Uterus (tissue), 2 donors: ENCODE measurements at regions not wholly inside any gene's neighbourhood (a gene's known extent, or its start where the extent isn't known, plus 50 kb on each side); places are given as distances from the start of the nearest gene placed in this dataset.

ENCODE experiments used
- POLR2A ChIP-seq, 2 donors: fragments of 450-650 bp; IDR thresholded peaks; one replicate each; pipeline ENCODE4 v1.6.1; 2016; ENCODE audit warnings: antibody characterized with exemption in 2 of 2, mild to moderate bottlenecking in 1 of 2, moderate library complexity in 1 of 2
- TF ChIP-seq, protein P1 (sequence below), 4 experiments: fragments of 200-600 bp in 2 of 4; fragments of 450-650 bp in 2 of 4; sonication (generic) in 2 of 4; IDR thresholded peaks; one replicate each; pipeline ENCODE4 v1.5.1; 2016 to 2019; ENCODE audit warnings: antibody characterized with exemption in 4 of 4, mild to moderate bottlenecking in 2 of 4, moderate library complexity in 1 of 4

DNA sequence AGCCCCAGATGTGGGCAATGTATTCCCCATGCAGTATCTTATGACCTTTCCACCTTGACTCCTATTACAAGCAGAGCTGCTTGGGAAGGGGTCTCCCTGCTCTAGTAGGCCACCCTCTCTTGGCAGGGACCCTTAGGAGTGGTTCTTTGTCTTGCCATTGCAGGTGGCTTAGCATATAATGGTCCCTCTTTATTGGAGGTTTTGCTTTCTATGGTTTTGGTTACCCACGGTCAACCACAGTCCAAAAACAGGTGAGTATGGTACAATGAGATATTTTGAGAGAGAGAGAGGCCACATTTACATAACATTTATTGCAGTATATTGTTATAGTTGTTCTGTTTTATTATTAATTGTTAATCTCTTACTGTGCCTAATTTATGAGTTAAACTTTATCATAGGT is 472.8 kb upstream of the ASIC2 start:
- TF ChIP-seq, protein P1, sequence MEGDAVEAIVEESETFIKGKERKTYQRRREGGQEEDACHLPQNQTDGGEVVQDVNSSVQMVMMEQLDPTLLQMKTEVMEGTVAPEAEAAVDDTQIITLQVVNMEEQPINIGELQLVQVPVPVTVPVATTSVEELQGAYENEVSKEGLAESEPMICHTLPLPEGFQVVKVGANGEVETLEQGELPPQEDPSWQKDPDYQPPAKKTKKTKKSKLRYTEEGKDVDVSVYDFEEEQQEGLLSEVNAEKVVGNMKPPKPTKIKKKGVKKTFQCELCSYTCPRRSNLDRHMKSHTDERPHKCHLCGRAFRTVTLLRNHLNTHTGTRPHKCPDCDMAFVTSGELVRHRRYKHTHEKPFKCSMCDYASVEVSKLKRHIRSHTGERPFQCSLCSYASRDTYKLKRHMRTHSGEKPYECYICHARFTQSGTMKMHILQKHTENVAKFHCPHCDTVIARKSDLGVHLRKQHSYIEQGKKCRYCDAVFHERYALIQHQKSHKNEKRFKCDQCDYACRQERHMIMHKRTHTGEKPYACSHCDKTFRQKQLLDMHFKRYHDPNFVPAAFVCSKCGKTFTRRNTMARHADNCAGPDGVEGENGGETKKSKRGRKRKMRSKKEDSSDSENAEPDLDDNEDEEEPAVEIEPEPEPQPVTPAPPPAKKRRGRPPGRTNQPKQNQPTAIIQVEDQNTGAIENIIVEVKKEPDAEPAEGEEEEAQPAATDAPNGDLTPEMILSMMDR (IDR thresholded peaks at IDR 0.05) = no peak
- no peak for TF ChIP-seq POLR2A (IDR thresholded peaks at IDR 0.05)
